H1 (cell line): ENCODE measurements at regions not wholly inside any gene's neighbourhood (a gene's known extent, or its start where the extent isn't known, plus 50 kb on each side); places are given as distances from the start of the nearest gene placed in this dataset.

Experiments
- FOSL1 ChIP-seq: IDR thresholded peaks from 2 replicates; pipeline ENCODE4 v1.6.1; 2011; ENCODE audit warnings: mild to moderate bottlenecking, low read depth, low read length, moderate library complexity; ENCODE audit not compliant: insufficient read depth
- RFX5 ChIP-seq: IDR thresholded peaks from 2 replicates; pipeline ENCODE4 v1.6.1; 2011; ENCODE audit warnings: low read depth, low read length, improper control_type of control experiment, borderline replicate concordance

- no peak for TF ChIP-seq FOSL1
- TF ChIP-seq RFX5: no peak
Observed at GRCh38 chrX:13153796-13154195, 109.4 kb upstream of the FAM9C start (continued).
